ENCODE measurements at regions not wholly inside any gene's neighbourhood (a gene's known extent, or its start where the extent isn't known, plus 50 kb on each side); places are given as distances from the start of the nearest gene placed in this dataset.

- POLR2A ChIA-PET: no interaction called here
- Histone ChIP-seq H3K4me2 (no peak overlapping the region), H4K20me1 (ENCODE audit: insufficient read depth) (no peaks in the 10 kb centered on the region), H3K4me3 (ENCODE audit: low read depth in 2 of 2, low read length in 1 of 2) (no peak overlapping the region), H3K4me1 (ENCODE audit: control insufficient read depth in 1 of 2, insufficient read depth in 2 of 2, low read depth in 1 of 2, low read length in 1 of 2) (peaks cover 0 to 53% of the 10 kb centered on the region in 2 experiments; a peak in 2 of 4 replicates), H3K36me3 (replicated peaks in 1 of 2; ENCODE audit: control insufficient read depth in 1 of 2, insufficient read depth in 2 of 2, low read length in 1 of 2) (no peaks in the 10 kb centered on the region), H2AFZ (ENCODE audit: low read depth) (no peak overlapping the region), H3K9me2 (no peaks in the 10 kb centered on the region), H3K79me2 (ENCODE audit: insufficient read depth) (no peaks in the 10 kb centered on the region), H3F3A (replicated peaks; ENCODE audit: insufficient read depth) (no peaks in the 10 kb centered on the region), H3K9ac (no peak overlapping the region), H3K27ac (ENCODE audit: low read depth in 2 of 2, low read length in 1 of 2) (no peak overlapping the region), H3K27me3 (ENCODE audit: insufficient read depth) (no peaks in the 10 kb centered on the region; the same call in 1 of the 2 replicates), H3K9me3 (no peaks in the 10 kb centered on the region)
- no peak for TF ChIP-seq GATA2 (CRISPR knock-in tag; IDR thresholded peaks at IDR 0.05)
- no peak for TF ChIP-seq SMC3 (IDR thresholded peaks at IDR 0.05; ENCODE audit: low read depth, low read length)
- no peak for TF ChIP-seq SIN3A (IDR thresholded peaks at IDR 0.05; ENCODE audit: borderline replicate concordance, low read depth, low read length)
- no peak for TF ChIP-seq USF1 (IDR thresholded peaks at IDR 0.05; ENCODE audit: borderline replicate concordance, low read depth)
- TF ChIP-seq TCF12 (IDR thresholded peaks at IDR 0.05): no peak
- no peak for TF ChIP-seq PBX3 (IDR thresholded peaks at IDR 0.05)
- no peak for TF ChIP-seq FOSL2 (IDR thresholded peaks at IDR 0.05; ENCODE audit: borderline replicate concordance, low read depth)
- no peak for DNase-seq
- CTCF ChIA-PET: interaction anchor here (1.2 to 2.2 kb wide), 3 partner anchors 7 to 522 kb away, joined by 3 to 8 read pairs (median 5); no protein-coding TSS in a partner anchor
- 52% methylated on average over 2 of the region's 2 CpGs for WGBS (ENCODE audit: low lambda C conversion rate)
These were observed 515.7 kb upstream of the PROK2 start for GRCh38 chr3:72300621-72301020.

- no peaks in the 10 kb centered on the region for H3K79me2 ChIP-seq (ENCODE audit: insufficient read depth)
- H3K27ac ChIP-seq (ENCODE audit: low read depth in 2 of 2, low read length in 1 of 2): peak overlapping the region in 1 of 2 experiments; percentile 78; a peak in 2 of 4 replicates
- no peak for DNase-seq
- no peaks in the 10 kb centered on the region for H3K36me3 ChIP-seq (replicated peaks in 1 of 2; ENCODE audit: control insufficient read depth in 1 of 2, insufficient read depth in 2 of 2, low read length in 1 of 2)
- H3K4me2 ChIP-seq: no peak overlapping the region
- ChIA-PET CTCF (interaction anchor here (1.0 to 2.2 kb wide), 5 partner anchors 8 to 523 kb away, joined by 3 to 8 read pairs (median 5); no protein-coding TSS in a partner anchor), POLR2A (no interaction called here)
- H3K9me2 ChIP-seq: no peaks in the 10 kb centered on the region
- H3K4me1 ChIP-seq (ENCODE audit: control insufficient read depth in 1 of 2, insufficient read depth in 2 of 2, low read depth in 1 of 2, low read length in 1 of 2): peaks cover 0 to 60% of the 10 kb centered on the region in 2 experiments; a peak in 2 of 4 replicates
- no peak overlapping the region for H2AFZ ChIP-seq (ENCODE audit: low read depth)
- H4K20me1 ChIP-seq (ENCODE audit: insufficient read depth): no peaks in the 10 kb centered on the region
- H3F3A ChIP-seq (replicated peaks; ENCODE audit: insufficient read depth): no peaks in the 10 kb centered on the region
- H3K4me3 ChIP-seq (ENCODE audit: low read depth in 2 of 2, low read length in 1 of 2): no peak overlapping the region
- H3K9me3 ChIP-seq: no peaks in the 10 kb centered on the region
- WGBS (ENCODE audit: low lambda C conversion rate): 96% methylated on average over 3 of the region's 4 CpGs
- H3K27me3 ChIP-seq (ENCODE audit: insufficient read depth): no peaks in the 10 kb centered on the region; the same call in 1 of the 2 replicates
- H3K9ac ChIP-seq: no peak overlapping the region
- no peak for TF ChIP-seq FOSL2 (IDR thresholded peaks at IDR 0.05; ENCODE audit: borderline replicate concordance, low read depth)
- TF ChIP-seq IRF3 (IDR thresholded peaks at IDR 0.05; ENCODE audit: low read depth, low read length): no peak
- TF ChIP-seq GATA2 (CRISPR knock-in tag; IDR thresholded peaks at IDR 0.05): no peak
- no peak for TF ChIP-seq YY1 (IDR thresholded peaks at IDR 0.05; ENCODE audit: low read depth)
- TF ChIP-seq POLR2AphosphoS5 (IDR thresholded peaks at IDR 0.05; ENCODE audit: low read depth, low read length): no peak
These were observed 514.9 kb upstream of the PROK2 start for GRCh38 chr3:72299823-72300222.
